Right atrium auricular region (tissue), 2 donors: ENCODE measurements at regions not wholly inside any gene's neighbourhood (a gene's known extent, or its start where the extent isn't known, plus 50 kb on each side); places are given as distances from the start of the nearest gene placed in this dataset.

Experiments
- DNase-seq: peaks from one replicate; pipeline ENCODE4 v3.0.0-alpha.2; 2019; ENCODE audit warnings: low spot score
- H3K27ac ChIP-seq, 2 donors: fragments of 200-600 bp; sonication (generic); 1 replicate in 1 of 2; 2 replicates in 1 of 2; pipeline ENCODE4 v1.5.1; 2016 to 2019
- H3K27me3 ChIP-seq, 2 donors: fragments of 200-600 bp; sonication (generic); one replicate each; pipeline versions ENCODE4 v1.5.1 to v1.6.0; 2017 to 2019
- H3K36me3 ChIP-seq: fragments of 200-600 bp; sonication (generic); one replicate; pipeline ENCODE4 v1.5.1; 2016
- H3K4me1 ChIP-seq, 2 donors: fragments of 200-600 bp; sonication (generic); one replicate each; pipeline versions ENCODE4 v1.5.1 to v1.6.0; 2017 to 2019
- H3K4me3 ChIP-seq, 2 donors: fragments of 200-600 bp; sonication (generic); 1 replicate in 1 of 2; 2 replicates in 1 of 2; pipeline ENCODE4 v1.5.1; 2017 to 2019; ENCODE audit warnings: mild to moderate bottlenecking in 1 of 2, moderate library complexity in 1 of 2
- H3K9me3 ChIP-seq, 2 donors: fragments of 200-600 bp; sonication (generic); one replicate each; pipeline ENCODE4 v1.5.1; 2019
- TF ChIP-seq, protein P1 (sequence below), 2 donors: fragments of 200-600 bp; sonication (generic); IDR thresholded peaks; one replicate each; pipeline ENCODE4 v1.5.1; 2019; ENCODE audit warnings: antibody characterized with exemption in 2 of 2

DNA sequence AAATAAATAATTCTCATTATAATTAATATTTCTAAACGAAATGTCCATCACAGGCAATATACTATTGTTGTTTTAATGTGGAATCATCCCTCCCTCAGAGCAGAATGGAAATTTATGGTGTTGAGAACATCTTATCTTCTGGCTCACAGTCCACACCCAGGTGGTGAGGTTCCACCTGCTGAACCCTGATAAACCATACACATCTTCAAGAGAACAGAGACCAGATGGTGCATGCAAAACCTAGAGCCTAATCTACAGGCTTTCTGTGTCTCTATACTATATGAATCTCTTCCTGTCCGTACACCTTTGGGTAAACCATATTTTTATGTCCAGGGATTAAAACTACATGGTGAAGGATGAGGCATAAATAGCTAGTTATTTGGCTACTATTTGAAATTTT, 52.3 kb upstream of the UFL1 start:
- H3K27ac ChIP-seq: no peak overlapping the region

DNA sequence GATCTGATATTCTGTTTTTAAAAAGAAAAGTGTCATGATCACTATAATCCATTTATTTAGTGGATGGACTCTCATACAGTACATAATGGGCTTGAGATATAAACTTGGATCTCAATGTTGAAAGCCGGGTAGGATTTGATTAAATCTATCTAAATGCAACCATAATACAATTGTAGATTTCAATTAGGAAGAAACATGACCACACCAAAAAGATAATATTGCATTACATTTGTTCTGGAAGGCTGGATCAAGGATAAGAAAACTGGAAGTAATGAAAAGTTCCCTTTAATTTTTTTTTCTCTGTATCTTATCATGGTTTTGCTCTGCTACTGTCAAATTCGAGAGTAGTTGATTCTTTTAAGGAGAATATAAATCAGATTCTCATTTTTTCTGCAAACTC, 51.3 kb upstream of the UFL1 start:
- Histone ChIP-seq H3K27ac (no peak overlapping the region), H3K4me3 (no peak overlapping the region), H3K9me3 (no peaks in the 10 kb centered on the region), H3K27me3 (no peaks in the 10 kb centered on the region), H3K4me1 (no peaks in the 10 kb centered on the region), H3K36me3 (no peaks in the 10 kb centered on the region)
- no peak for DNase-seq
- TF ChIP-seq, protein P1, sequence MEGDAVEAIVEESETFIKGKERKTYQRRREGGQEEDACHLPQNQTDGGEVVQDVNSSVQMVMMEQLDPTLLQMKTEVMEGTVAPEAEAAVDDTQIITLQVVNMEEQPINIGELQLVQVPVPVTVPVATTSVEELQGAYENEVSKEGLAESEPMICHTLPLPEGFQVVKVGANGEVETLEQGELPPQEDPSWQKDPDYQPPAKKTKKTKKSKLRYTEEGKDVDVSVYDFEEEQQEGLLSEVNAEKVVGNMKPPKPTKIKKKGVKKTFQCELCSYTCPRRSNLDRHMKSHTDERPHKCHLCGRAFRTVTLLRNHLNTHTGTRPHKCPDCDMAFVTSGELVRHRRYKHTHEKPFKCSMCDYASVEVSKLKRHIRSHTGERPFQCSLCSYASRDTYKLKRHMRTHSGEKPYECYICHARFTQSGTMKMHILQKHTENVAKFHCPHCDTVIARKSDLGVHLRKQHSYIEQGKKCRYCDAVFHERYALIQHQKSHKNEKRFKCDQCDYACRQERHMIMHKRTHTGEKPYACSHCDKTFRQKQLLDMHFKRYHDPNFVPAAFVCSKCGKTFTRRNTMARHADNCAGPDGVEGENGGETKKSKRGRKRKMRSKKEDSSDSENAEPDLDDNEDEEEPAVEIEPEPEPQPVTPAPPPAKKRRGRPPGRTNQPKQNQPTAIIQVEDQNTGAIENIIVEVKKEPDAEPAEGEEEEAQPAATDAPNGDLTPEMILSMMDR (IDR thresholded peaks at IDR 0.05): no peak

More for the DNA sequence above, 52.3 kb upstream of the UFL1 start:
- no peaks in the 10 kb centered on the region for H3K27me3 ChIP-seq
- H3K36me3 ChIP-seq: no peaks in the 10 kb centered on the region
- no peaks in the 10 kb centered on the region for H3K4me1 ChIP-seq
- no peak overlapping the region for H3K4me3 ChIP-seq
- H3K9me3 ChIP-seq: no peaks in the 10 kb centered on the region
- no peak for DNase-seq
- TF ChIP-seq, protein P1 (IDR thresholded peaks at IDR 0.05): no peak
